HG03135 (cell line): ENCODE measurements at regions not wholly inside any gene's neighbourhood (a gene's known extent, or its start where the extent isn't known, plus 50 kb on each side); places are given as distances from the start of the nearest gene placed in this dataset.

Experiments
- ATAC-seq: cut with Tn5 transposase; IDR thresholded peaks from one replicate; pipeline ENCODE4 v1.9.1; 2021; ENCODE audit warnings: mild to moderate bottlenecking, moderate library complexity; ENCODE audit not compliant: unreplicated experiment

DNA sequence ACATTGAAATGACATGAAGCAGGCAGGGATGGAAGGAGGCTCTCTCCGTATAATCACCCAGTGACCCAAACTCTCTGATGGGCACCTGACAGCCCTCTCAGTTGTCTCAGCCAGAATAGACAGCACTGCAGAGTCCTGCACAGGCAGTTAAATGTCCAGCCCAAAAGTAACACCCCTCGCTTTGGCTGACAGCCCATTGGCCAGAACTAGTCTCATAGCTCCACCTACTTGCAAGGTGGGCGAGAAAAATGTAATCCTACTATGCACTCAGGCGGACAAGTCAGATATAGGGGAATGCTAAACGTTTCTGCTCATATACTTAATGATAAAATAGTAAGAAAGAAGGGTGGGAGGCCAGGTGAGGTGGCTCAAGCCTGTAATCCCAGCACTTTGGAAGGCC lies 393.5 kb upstream of the JARID2 start:
- ATAC-seq, result no peak

- no peak for ATAC-seq
Observed at GRCh38 chr6:14856177-14856576, 389.7 kb upstream of the JARID2 start.

GRCh38 chr6:14857001-14857400 lies 388.9 kb upstream of the JARID2 start:
- no peak for ATAC-seq

GRCh38 chr6:14857501-14857900 lies 388.4 kb upstream of the JARID2 start:
- ATAC-seq, result no peak

- ATAC-seq, result no peak
Observed at GRCh38 chr6:14858808-14859207, 387.1 kb upstream of the JARID2 start.

GRCh38 chr6:14860774-14861173 lies 385.1 kb upstream of the JARID2 start:
- no peak for ATAC-seq

GRCh38 chr6:14861491-14861943 lies 384.4 kb upstream of the JARID2 start:
- no peak for ATAC-seq

- no peak for ATAC-seq
Observed at GRCh38 chr6:14862845-14863244, 383.0 kb upstream of the JARID2 start.

- ATAC-seq, result no peak
Observed at GRCh38 chr6:14863902-14864850, 381.7 kb upstream of the JARID2 start.

- no peak for ATAC-seq
Observed at GRCh38 chr6:14865531-14866100, 380.3 kb upstream of the JARID2 start.

DNA sequence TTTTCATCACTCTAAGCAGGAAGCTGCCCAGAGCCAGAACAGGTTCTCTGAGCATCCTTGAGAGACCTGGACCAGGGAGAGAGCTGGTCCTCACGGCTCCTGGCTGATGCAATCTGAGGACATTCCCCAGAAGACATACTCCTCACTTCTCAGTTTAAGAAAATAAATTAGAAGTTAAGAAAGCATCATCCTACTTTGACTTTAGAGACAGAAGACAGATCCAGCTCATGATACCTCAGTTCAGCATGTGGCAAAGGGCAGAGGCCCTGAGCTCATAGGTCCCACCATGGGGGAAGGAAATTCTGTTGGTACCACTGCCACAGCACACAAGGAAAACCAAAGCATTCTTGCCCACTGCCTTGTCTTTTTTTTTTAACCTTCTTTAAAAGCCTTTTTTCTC lies 378.1 kb upstream of the JARID2 start:
- no peak for ATAC-seq

DNA sequence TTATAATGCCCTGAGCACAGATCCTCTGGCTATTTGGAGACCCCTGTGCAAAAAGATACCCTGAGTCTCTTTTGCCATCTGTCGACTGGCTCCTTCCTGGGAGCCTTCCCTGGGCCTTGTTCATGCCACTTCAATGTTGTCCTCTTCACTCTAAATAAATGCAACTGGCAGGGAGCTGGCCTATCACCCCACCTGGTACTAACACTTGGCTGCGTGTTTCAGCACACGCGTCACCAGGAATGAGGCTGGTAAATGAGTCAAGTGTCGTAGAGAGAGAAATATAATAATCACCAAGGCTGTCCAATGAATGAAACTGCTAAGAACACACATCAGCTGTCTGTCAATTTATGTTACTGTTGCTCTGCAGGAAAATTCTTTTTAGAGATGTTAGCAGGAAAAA lies 374.6 kb upstream of the JARID2 start:
- ATAC-seq, result no peak

GRCh38 chr6:14873101-14873500 lies 372.8 kb upstream of the JARID2 start:
- no peak for ATAC-seq

- ATAC-seq, result no peak
Observed at GRCh38 chr6:14873781-14874441, 372.0 kb upstream of the JARID2 start.

GRCh38 chr6:14874975-14875480 lies 370.8 kb upstream of the JARID2 start:
- ATAC-seq, result no peak

DNA sequence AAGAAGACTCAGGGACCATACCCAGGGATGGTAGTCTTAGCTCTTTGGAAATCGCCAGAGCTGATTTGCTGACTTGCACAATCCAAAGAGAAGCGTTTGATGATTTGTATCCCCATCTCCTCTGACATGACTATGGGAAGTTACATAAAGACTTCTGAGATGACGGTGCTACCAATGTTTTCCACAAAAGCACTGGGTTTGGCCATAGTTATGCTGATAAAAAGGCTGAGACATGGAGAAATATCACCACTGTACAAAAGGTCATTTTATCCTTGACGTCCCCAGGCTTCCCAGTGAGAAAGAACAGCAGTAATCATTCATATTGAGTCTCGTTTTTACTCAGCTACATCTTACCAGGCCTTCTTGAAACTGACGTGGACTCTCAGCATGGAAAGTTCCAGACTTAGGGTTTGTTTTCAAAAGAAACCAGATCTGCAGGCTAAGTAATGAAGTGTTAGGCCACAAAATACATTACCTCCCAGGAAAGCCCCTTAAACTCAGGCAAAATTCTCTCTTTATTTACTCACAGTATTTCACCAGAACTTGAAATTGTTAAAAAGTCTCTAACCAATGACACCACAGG lies 370.3 kb upstream of the JARID2 start:
- peak; percentile 56 for ATAC-seq

GRCh38 chr6:14876778-14877613 lies 368.9 kb upstream of the JARID2 start:
- peak; percentile 58 for ATAC-seq

DNA sequence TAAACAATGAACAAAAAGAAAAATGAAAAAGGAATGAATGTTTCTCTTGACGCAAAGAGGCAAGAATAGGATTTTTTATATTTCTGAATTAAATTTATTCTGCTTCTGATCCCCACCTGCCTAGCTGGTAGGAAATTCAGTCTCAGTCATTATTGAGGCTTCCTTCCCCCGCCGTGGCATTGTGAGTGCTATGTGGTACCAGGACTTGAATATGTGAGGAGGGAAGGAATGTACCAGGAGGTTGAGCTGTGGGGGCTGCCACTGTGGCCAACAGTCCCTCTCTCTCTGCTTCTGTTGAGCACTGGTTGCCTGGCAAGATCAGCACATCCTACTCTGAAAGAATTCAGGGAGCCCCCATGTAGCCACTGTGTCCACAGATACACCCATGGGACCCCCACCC lies 368.1 kb upstream of the JARID2 start:
- ATAC-seq, result no peak

DNA sequence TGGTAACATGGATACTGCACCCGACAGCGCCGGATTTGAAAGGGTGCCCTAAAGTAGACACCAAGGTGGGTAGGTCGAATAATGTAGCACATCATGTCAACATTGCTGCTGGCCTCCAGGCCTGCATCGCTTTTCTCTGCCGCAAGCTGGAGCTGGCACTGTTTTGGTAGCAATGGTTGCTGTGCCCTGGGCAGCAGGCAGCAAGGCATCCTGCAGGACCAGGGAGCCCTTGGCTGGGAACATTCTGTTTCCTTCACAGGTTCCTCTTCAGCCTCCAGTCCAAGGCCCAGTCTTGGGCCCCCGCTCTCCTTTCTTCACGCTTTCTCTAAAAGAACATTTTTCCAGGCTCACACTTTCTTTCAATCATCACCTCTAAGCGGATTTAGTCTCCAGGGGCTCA lies 365.8 kb upstream of the JARID2 start:
- no peak for ATAC-seq

GRCh38 chr6:14880677-14881076 lies 365.2 kb upstream of the JARID2 start:
- no peak for ATAC-seq
